SJSA1 (cell line): ENCODE measurements at regions not wholly inside any gene's neighbourhood (a gene's known extent, or its start where the extent isn't known, plus 50 kb on each side); places are given as distances from the start of the nearest gene placed in this dataset.

ENCODE experiments used
- DNase-seq, 2 experiments: peaks; one replicate each; pipeline ENCODE4 v3.0.0-alpha.2; 2015 to 2020; ENCODE audit warnings: low spot score in 2 of 2, low read depth in 1 of 2
- H3K27ac ChIP-seq: fragments of 250-450 bp; sonication (Bioruptor Pico); 2 replicates; pipeline ENCODE4 v1.5.1; 2020; ENCODE audit warnings: mild to moderate bottlenecking, moderate library complexity
- H3K27me3 ChIP-seq: fragments of 250-450 bp; sonication (Bioruptor Pico); replicated peaks from 2 replicates; pipeline ENCODE4 v1.5.1; 2020; ENCODE audit warnings: mild to moderate bottlenecking, moderate library complexity
- H3K36me3 ChIP-seq: fragments of 250-450 bp; sonication (Bioruptor Pico); 2 replicates; pipeline ENCODE4 v1.5.1; 2020; ENCODE audit warnings: mild to moderate bottlenecking
- H3K4me1 ChIP-seq: fragments of 250-450 bp; sonication (Bioruptor Pico); replicated peaks from 2 replicates; pipeline ENCODE4 v1.6.1; 2021; ENCODE audit warnings: mild to moderate bottlenecking
- H3K4me3 ChIP-seq: fragments of 250-450 bp; sonication (Bioruptor Pico); 2 replicates; pipeline ENCODE4 v1.5.1; 2020; ENCODE audit warnings: mild to moderate bottlenecking
- H3K9me3 ChIP-seq: fragments of 250-450 bp; sonication (Bioruptor Pico); replicated peaks from 2 replicates; pipeline ENCODE4 v1.5.1; 2020; ENCODE audit warnings: mild to moderate bottlenecking

- no peaks in the 10 kb centered on the region for H3K9me3 ChIP-seq
- no peaks in the 10 kb centered on the region for H3K27me3 ChIP-seq
- peaks cover 13% of the 10 kb centered on the region for H3K4me1 ChIP-seq
- no peak overlapping the region for H3K4me3 ChIP-seq
- no peak overlapping the region for H3K27ac ChIP-seq
- no peaks in the 10 kb centered on the region for H3K36me3 ChIP-seq
- no peak for DNase-seq
Measured at GRCh38 chr6:37097335-37097734, 72.6 kb upstream of the PIM1 start.

GRCh38 chr6:37099442-37099841 lies 70.5 kb upstream of the PIM1 start:
- Histone ChIP-seq H3K4me1 (peaks cover 25% of the 10 kb centered on the region), H3K27me3 (no peaks in the 10 kb centered on the region), H3K9me3 (no peaks in the 10 kb centered on the region), H3K36me3 (no peaks in the 10 kb centered on the region), H3K27ac (no peak overlapping the region), H3K4me3 (no peak overlapping the region)
- DNase-seq = no peak

DNA sequence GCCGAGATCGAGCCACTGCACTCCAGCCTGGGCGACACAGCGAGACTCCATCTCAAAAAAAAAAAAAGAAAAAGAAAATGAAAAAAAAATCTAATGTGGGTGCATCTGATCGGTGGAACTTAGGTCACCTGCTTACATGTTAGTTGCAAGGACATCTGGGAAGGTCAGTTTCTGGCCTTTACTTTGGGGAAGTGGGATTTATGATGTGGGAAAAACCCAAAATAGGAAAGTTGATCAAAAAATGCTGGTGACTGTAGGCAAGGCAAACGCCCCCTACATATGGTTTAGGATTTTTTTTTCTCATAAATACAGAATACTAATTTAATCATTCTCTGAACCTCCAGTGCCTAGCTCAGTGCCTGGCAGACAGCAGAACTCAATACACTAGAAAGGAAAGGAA lies 69.2 kb upstream of the PIM1 start:
- DNase-seq = no peak
- Histone ChIP-seq H3K27ac (no peak overlapping the region), H3K4me3 (no peak overlapping the region), H3K9me3 (no peaks in the 10 kb centered on the region), H3K27me3 (no peaks in the 10 kb centered on the region), H3K36me3 (no peaks in the 10 kb centered on the region), H3K4me1 (peaks cover 25% of the 10 kb centered on the region)

DNA sequence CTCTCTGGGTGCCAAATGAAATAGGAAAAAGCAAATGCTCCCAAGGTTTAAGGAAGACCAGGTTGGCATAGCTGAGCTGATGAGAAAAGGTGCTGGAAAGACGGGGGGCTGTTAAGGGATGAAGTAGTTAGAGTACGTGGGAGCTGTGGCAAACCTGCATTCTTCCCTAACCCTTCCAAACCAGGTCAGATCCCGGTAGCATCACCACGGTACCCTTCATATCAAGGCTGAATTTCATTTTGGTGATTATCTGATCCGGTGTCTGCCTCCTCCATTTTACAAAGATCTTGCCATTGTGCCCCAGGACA lies 68.0 kb upstream of the PIM1 start:
- no peaks in the 10 kb centered on the region for H3K9me3 ChIP-seq
- H3K4me1 ChIP-seq = peaks cover 25% of the 10 kb centered on the region
- H3K27me3 ChIP-seq = no peaks in the 10 kb centered on the region
- peak overlapping the region; percentile 80 for H3K27ac ChIP-seq
- peak overlapping the region; percentile 32 for H3K4me3 ChIP-seq
- DNase-seq = no peak
- no peaks in the 10 kb centered on the region for H3K36me3 ChIP-seq

GRCh38 chr6:37102299-37103168 lies 67.4 kb upstream of the PIM1 start:
- Histone ChIP-seq H3K4me1 (peaks cover 25% of the 10 kb centered on the region), H3K36me3 (no peaks in the 10 kb centered on the region), H3K9me3 (no peaks in the 10 kb centered on the region), H3K4me3 (peak overlapping the region; percentile 32), H3K27me3 (no peaks in the 10 kb centered on the region), H3K27ac (peak overlapping the region; percentile 80)
- DNase-seq = peak; percentile 90 to 91

DNA sequence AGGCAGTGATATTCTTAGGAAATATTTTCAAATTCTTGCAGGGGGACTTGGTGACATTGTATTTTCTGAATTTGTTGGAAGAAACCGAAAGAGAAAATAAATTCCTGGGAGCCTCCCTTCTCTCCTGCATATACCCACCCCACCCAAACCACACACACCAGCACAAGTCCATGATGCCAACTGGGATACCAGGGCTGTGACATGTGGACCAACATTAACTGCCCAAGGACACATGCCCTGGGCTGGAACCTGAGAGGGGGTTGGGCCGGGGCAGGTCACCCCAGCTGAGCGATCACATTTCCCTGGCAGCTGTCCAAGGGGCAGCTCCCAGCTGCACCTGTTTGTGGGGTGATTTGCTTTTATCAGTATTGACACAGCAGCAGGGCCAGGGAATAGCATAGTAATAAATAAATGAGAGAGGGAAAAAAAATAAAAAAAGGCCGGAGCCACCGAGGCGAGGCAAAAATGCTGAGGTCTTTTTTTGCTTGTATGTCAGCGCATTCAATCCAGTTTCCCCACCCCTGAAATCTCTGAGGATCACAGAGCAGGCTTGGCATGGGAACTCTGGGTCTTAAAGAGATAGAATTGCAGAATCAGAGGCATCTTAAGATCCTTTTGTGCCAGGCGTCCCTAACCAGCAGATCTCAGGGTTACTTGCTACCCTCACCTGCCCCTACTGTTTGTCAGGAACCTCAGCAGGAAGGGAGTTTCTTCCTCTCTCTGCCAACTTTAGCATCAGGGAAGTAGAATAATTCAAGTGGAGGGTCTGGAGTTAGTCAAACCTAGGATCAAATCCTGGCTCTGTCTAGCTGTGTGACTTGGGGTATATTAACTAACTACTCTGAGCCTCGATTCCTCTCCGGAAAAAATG lies 66.5 kb upstream of the PIM1 start:
- DNase-seq = no peak
- Histone ChIP-seq H3K9me3 (no peaks in the 10 kb centered on the region), H3K36me3 (no peaks in the 10 kb centered on the region), H3K4me3 (peak overlapping the region; percentile 32), H3K27me3 (no peaks in the 10 kb centered on the region), H3K27ac (peak overlapping the region; percentile 80), H3K4me1 (peaks cover 25% of the 10 kb centered on the region)

- no peak for DNase-seq
- Histone ChIP-seq H3K9me3 (no peaks in the 10 kb centered on the region), H3K27ac (no peak overlapping the region), H3K27me3 (no peaks in the 10 kb centered on the region), H3K36me3 (no peaks in the 10 kb centered on the region), H3K4me3 (no peak overlapping the region), H3K4me1 (peaks cover 25% of the 10 kb centered on the region)
Measured at GRCh38 chr6:37104824-37105147, 65.2 kb upstream of the PIM1 start.

- no peaks in the 10 kb centered on the region for H3K9me3 ChIP-seq
- H3K27ac ChIP-seq = no peak overlapping the region
- no peaks in the 10 kb centered on the region for H3K36me3 ChIP-seq
- H3K4me3 ChIP-seq = no peak overlapping the region
- peaks cover 25% of the 10 kb centered on the region for H3K4me1 ChIP-seq
- no peaks in the 10 kb centered on the region for H3K27me3 ChIP-seq
- no peak for DNase-seq
Measured at GRCh38 chr6:37105148-37106050, 64.6 kb upstream of the PIM1 start.

- Histone ChIP-seq H3K27me3 (no peaks in the 10 kb centered on the region), H3K36me3 (no peaks in the 10 kb centered on the region), H3K4me1 (peaks cover 25% of the 10 kb centered on the region), H3K27ac (no peak overlapping the region), H3K9me3 (no peaks in the 10 kb centered on the region), H3K4me3 (no peak overlapping the region)
- DNase-seq = no peak
Measured at GRCh38 chr6:37106051-37106363, 63.9 kb upstream of the PIM1 start.

GRCh38 chr6:37106554-37106953 lies 63.4 kb upstream of the PIM1 start:
- H3K27ac ChIP-seq = no peak overlapping the region
- H3K9me3 ChIP-seq = no peaks in the 10 kb centered on the region
- peaks cover 25% of the 10 kb centered on the region for H3K4me1 ChIP-seq
- no peak for DNase-seq
- no peaks in the 10 kb centered on the region for H3K27me3 ChIP-seq
- no peaks in the 10 kb centered on the region for H3K36me3 ChIP-seq
- H3K4me3 ChIP-seq = no peak overlapping the region

DNA sequence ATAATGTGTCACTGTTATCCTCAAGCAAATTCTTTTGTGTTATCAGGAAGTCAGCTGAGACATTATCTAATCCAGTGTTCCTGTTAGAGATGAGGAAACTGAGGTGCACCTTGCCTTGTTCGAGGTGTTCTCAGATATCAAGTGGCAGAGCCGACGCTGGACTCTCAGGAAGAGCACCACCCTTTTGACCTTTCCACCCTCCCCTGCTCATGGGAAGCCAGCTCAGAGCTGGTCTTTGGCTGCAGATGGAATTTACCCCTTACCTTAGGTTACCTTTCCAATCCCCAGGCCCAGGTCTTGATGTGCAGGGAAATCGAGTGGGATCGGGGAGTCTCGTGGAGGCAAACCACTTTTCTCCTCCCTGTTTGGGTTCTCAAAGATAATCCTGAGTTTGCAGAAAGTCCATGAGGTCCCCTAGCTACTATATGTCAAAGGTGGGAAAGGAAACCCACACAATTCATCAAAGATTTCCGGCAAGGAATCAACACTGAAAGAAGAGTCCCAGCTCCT lies 62.9 kb upstream of the PIM1 start:
- Histone ChIP-seq H3K4me1 (peaks cover 21% of the 10 kb centered on the region), H3K27ac (no peak overlapping the region), H3K36me3 (no peaks in the 10 kb centered on the region), H3K27me3 (no peaks in the 10 kb centered on the region), H3K9me3 (no peaks in the 10 kb centered on the region), H3K4me3 (no peak overlapping the region)
- DNase-seq = no peak

GRCh38 chr6:37109714-37110499 lies 60.0 kb upstream of the PIM1 start:
- Histone ChIP-seq H3K9me3 (no peaks in the 10 kb centered on the region), H3K4me1 (no peaks in the 10 kb centered on the region), H3K4me3 (no peak overlapping the region), H3K36me3 (no peaks in the 10 kb centered on the region), H3K27me3 (no peaks in the 10 kb centered on the region), H3K27ac (no peak overlapping the region)
- no peak for DNase-seq
